ENCODE measurements at regions not wholly inside any gene's neighbourhood (a gene's known extent, or its start where the extent isn't known, plus 50 kb on each side); places are given as distances from the start of the nearest gene placed in this dataset.
"Not testable (repeated sequence)": the region's sequence is repeated elsewhere in the genome, so short reads cannot be mapped to it uniquely, and the experiment has no call there.

DNA sequence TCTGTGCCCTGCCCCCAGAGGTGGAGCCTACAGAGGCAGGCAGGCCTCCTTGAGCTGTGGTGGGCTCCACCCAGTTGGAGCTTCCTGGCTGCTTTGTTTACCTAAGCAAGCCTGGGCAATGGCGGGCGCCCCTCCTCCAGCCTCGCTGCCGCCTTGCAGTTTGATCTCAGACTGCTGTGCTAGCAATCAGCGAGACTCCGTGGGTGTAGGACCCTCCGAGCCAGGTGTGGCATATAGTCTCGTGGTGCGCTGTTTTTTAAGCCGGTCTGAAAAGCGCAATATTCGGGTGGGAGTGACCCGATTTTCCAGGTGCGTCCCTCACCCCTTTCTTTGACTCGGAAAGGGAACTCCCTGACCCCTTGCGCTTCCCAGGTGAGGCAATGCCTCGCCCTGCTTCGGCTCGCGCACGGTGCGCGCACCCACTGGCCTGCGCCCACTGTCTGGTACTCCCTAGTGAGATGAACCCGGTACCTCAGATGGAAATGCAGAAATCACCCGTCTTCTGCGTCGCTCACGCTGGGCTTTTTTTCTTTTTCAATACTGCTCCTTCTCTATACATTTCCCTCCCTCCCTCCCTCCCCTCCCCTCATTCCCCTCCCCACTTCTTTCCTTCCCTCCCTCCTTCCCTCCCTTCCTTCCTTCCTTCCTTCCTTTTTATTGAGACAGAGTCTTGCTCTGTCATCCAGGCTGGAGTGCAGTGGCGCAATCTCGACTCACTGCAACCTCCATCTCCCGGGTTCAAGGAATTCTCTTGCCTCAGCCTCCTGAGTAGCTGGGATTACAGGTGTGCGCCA is 197.1 kb upstream of the TBL1XR1 start:
- DNase-seq (ENCODE audit: low spot score) = not testable (repeated sequence)

GRCh38 chr3:177396733-177397132 is 199.5 kb upstream of the TBL1XR1 start:
- DNase-seq (ENCODE audit: low spot score) = no peak

GRCh38 chr3:177401375-177401774 is 204.1 kb upstream of the TBL1XR1 start:
- DNase-seq (ENCODE audit: low spot score) = no peak

DNA sequence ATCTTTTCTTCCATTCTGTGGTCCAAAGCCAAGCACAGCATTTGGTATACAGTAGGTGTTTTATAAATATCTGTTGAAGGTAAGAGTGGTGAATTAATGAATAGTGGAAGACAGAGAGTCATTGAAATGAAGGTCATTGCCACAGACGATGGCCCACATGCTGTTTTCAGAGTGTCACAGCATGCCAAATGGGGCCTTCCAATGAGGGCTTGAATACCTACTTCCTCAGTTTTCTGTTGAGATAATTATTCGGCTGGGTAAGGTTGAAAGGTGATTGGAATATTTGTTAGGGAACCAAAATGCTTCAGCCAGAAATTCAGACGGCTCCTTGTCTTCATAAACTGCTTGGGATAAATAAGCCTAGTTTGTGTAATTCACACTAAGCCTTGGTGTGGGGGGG is 205.3 kb upstream of the TBL1XR1 start:
- DNase-seq (ENCODE audit: low spot score) = no peak

- no peak for DNase-seq (ENCODE audit: low spot score)
These were observed 207.9 kb upstream of the TBL1XR1 start for GRCh38 chr3:177405191-177405672.

DNA sequence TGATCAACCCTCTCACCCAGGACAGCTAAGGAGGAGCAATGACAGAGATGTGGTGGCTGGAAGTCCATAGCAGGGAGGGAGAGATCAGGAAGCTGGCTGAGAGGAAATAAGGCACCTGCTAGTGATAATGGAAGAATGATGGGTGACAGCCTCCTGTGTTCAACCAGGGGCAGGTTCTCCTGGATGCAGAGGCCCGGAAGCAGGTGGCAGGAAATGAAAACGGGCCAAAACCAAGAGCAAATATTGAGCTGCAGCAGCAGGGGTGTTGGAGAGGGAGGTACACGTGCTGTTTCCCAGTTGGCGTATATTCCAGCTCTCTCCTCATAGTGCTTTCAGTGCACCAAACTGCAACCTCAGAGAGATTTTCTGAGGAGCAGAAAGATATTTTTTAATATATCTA is 213.4 kb upstream of the TBL1XR1 start:
- peak; percentile 9 for DNase-seq (ENCODE audit: low spot score)

DNA sequence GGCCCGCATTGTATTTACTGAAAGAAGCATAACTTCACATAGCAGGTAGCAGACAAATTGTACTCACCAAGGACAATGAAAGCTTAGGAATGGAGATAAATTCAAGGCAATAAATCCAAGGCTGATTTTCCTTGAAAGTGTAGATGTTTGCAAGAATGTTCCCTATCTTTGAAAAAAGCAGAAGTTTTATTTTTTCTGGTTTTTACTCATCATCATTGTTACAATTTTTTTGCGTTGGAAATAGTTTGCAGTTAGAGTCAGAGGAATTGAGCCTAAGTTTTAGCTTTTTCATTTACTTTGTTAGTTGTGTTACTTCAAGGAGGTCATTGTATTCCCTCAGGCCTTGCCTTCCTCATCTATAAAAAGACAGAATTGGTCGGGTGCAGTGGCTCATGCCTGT is 213.9 kb upstream of the TBL1XR1 start:
- DNase-seq (ENCODE audit: low spot score) = no peak

- DNase-seq (ENCODE audit: low spot score) = not testable (repeated sequence)
These were observed 215.4 kb upstream of the TBL1XR1 start for GRCh38 chr3:177412677-177413170.

- no peak for DNase-seq (ENCODE audit: low spot score)
These were observed 216.8 kb upstream of the TBL1XR1 start for GRCh38 chr3:177414093-177414492.

DNA sequence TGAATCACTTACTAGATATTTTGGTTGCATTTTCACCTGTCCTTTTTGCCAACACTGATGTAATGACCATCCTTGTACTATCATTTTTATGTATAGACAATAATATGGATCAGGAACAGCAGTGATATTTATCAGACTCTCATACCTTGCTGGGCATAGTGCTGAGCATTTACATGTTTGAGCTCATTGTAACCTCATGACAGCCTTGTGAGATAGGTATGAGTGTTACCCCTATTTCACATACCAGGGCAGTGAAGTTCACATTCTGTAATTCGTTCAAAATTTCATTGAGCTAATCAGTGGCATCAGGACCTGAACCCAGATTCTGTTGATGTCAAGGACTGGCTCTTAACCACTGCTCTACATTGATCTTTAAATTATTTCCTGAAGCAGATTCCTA is 221.5 kb upstream of the TBL1XR1 start:
- DNase-seq (ENCODE audit: low spot score) = no peak

DNA sequence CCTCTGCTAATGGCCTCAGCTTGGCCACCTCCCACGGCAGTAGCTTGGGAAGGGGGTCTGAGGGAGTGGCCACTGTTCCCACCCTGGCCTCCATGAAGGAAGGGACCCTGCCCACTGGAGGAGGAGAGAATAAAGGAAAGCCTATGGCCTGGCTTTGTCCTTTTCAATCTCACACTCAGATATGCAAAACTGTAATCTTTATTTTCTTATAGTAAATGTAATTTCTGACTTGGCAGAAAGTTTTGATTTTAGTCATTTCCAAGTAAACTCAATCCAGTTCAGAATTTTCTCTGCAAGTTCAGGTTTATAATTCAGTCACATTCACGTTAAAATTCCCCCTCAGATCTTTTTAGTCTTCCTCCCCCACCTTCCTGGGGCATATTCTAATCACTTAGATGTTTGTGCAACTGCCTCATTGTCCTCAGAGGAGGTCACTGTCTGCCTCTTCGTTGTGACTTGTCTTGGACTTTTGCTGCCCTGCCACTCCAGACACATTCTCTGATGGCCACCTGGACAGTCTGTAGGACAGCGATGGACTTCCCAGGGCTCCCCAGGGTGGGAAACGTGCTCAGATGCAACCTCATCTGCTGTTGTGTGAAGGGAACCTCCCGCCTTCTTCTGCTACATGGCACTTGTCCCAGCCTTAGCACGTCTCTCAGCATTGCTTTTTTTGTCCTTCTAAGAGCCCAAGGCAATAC is 222.8 kb upstream of the TBL1XR1 start:
- no peak for DNase-seq (ENCODE audit: low spot score)

- no peak for DNase-seq (ENCODE audit: low spot score)
These were observed 223.6 kb upstream of the TBL1XR1 start for GRCh38 chr3:177420651-177421480.

DNA sequence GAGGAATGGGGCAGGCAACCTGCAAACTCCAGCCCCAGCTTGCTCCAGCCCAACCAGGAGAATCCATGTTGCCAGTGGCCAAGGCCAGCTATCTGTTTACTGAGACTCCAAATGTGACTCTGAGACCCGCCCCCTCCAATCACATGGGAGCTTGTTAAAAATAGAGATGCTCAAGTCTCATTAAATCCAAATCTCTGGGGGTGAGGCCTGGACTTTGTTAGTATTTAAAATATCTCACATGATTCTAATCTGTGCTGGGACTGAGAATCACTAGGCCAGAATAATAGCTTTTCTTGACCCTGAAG is 224.2 kb upstream of the TBL1XR1 start:
- no peak for DNase-seq (ENCODE audit: low spot score)

GRCh38 chr3:177424521-177424920 is 227.2 kb upstream of the TBL1XR1 start:
- DNase-seq (ENCODE audit: low spot score) = no peak

- DNase-seq (ENCODE audit: low spot score) = no peak
These were observed 227.8 kb upstream of the TBL1XR1 start for GRCh38 chr3:177425042-177425441.

DNA sequence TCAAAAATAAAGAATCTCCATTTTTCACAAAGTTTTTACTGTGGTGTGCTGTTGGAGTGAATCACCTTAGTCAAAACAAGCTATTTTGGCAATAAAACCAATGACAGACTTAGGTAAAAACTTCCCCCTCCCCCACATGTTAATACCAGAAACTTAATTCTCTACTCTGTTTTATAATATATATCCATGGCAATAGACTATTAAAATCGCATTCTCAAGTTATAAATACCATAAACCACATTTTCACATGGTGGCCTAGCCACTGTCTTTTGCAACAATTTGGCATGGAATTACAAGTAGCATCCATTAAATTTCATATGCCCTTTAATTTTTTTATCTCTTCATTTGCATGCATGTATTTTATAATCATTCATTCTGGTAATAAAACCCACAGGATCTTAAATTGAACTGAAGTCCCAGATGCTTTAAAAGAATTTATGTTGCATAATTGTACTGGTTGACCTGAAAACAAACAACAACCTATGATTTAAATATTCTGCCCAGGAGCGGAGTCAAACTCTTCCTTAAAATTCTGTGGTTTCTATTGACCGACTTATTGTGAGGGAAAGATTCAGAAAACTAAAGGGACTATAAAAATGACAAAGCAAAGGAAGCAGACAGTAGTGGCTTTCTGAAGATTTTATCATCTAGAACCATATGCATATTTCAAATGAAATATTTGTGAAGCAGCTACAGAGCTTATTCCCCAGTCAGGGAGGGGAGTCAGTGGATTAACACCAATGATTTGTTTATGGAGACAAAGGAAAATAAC is 229.0 kb upstream of the TBL1XR1 start:
- DNase-seq (ENCODE audit: low spot score) = no peak

GRCh38 chr3:177426878-177427495 is 229.7 kb upstream of the TBL1XR1 start:
- DNase-seq (ENCODE audit: low spot score) = peak; percentile 63

- no peak for DNase-seq (ENCODE audit: low spot score)
These were observed 230.3 kb upstream of the TBL1XR1 start for GRCh38 chr3:177427540-177427939.

DNA sequence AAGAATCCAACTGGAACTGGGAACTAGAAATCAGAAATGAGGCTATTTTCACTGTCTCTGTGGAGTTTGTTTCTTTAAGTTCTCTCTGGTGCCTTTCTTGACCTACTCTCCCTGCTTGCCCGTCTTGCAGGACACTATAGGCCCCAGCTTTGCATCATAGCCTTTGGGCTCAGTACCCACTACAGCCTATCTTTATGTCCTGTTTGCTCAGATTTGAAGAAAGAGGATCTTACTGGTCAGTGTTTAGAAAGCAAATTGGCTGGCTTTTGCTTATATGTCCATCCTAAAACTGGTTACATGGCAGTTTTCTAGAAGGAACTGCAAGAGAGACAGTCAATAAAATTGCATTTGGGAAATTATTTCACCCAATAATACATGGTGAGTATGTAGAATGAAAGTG is 231.8 kb upstream of the TBL1XR1 start:
- DNase-seq (ENCODE audit: low spot score) = no peak

DNA sequence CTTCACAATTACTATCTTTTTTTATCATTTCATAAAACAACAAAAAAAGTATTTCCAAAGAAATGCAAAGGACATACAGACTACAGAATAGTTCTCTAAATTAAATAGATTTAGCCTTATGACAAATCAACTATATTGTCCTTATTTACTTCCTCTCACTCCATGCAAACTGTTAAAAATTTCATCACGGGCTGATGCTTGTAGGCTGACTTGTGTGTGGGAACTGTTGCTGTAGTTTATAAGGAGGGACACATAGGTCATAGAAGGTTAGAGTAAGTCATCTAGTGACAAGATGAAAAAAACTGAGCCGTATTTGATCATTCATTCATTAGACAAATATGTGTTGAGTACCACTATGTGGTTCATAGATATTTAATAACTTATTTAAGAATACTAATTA is 232.5 kb upstream of the TBL1XR1 start:
- DNase-seq (ENCODE audit: low spot score) = no peak

GRCh38 chr3:177430653-177431052 is 233.4 kb upstream of the TBL1XR1 start:
- DNase-seq (ENCODE audit: low spot score) = no peak

Data from NAMALWA (cell line).